NCI-H524 treated with DMSO at 0.1 percent for 48 hours (cell line): ENCODE measurements at regions not wholly inside any gene's neighbourhood (a gene's known extent, or its start where the extent isn't known, plus 50 kb on each side); places are given as distances from the start of the nearest gene placed in this dataset.

Experiments
- DNase-seq: peaks from one replicate; lab custom pipeline; 2025; lab: John Stamatoyannopoulos, UW

DNA sequence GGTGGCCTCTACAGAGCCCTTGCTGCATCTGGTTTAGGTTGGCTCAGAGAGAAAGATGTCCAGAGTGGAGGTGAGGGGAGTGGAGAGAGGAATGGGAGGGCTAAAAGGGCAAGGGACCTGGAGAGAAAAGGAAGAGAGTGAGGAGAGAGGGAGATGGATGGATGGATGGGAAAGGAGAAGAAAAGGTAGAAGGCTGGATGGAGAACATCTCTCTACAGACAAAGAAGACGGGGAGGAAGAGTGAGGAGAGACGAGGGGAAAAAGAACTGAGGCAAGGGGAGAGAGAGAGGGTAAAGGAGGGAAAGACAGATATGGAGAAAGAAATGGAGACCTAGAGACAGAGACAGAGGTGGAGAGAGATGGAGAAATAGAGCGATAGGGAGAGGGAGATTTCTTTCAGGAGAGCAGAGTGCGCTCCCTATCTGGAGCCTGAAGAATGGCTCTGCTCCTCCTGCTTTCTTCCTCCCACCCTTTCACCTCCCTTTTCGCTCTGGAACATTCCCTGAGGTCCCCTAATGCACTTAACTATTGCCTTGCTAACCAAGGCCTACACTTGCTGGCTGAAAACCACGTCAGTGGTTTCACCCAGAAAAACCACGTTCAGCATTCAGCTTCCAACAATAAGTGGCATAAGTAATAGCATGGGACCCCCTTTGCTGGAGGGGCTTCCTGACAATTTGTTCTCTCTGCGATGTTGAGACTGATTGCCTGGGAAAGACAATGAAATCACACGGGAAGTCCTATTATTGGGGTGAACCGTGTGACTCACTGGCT, 286.3 kb downstream of the CDH26 start:
- no peak for DNase-seq

- DNase-seq: no peak
Measured at GRCh38 chr20:60246751-60247150, 288.5 kb downstream of the CDH26 start.

GRCh38 chr20:60249436-60249835, 291.2 kb downstream of the CDH26 start:
- no peak for DNase-seq

DNA sequence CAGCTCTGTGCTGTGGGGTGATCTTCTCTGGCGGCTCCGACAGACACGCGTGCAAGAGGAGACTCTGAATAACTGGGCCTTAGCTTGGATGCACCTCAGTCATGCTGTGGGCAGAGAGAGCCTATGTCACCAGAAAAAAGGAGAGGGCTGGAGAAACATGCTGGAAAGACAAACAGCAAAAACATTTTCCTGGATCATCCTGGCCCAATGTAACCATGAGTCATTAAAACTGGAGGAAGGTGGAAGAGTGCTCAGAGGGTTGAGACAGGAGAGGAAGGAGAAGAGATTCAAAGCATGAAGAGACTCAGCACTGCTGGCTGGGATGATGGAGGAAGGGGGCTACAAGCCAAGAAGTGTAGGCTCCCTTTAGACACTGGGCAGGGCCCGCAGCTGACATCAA, 292.0 kb downstream of the CDH26 start:
- no peak for DNase-seq

GRCh38 chr20:60252866-60253265, 294.6 kb downstream of the CDH26 start:
- DNase-seq: no peak

DNA sequence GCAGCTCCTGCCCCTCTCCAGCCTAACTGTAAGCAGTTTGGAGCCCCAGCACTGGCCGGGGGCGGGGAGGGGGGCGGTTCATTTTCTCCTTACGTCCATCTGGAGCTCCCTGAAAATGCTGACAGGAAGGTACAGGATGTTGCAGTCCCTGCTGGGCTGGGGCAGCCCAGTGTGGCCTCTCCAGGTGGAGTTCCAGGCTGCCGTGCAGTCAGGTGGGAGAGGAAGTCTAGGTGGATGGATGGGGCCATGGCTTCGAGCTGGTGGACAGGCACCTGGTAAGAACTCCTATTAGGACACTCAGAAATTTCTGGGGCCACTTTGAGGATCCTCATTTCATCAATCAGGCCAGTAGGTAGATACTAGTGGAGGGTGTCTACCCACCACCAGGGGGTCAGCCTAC, 295.2 kb downstream of the CDH26 start:
- no peak for DNase-seq

- DNase-seq: no peak
Measured at GRCh38 chr20:60254901-60255411, 296.7 kb downstream of the CDH26 start.

- no peak for DNase-seq
Measured at GRCh38 chr20:60255415-60255814, 297.2 kb downstream of the CDH26 start.

- no peak for DNase-seq
Measured at GRCh38 chr20:60255866-60256265, 297.6 kb downstream of the CDH26 start.

DNA sequence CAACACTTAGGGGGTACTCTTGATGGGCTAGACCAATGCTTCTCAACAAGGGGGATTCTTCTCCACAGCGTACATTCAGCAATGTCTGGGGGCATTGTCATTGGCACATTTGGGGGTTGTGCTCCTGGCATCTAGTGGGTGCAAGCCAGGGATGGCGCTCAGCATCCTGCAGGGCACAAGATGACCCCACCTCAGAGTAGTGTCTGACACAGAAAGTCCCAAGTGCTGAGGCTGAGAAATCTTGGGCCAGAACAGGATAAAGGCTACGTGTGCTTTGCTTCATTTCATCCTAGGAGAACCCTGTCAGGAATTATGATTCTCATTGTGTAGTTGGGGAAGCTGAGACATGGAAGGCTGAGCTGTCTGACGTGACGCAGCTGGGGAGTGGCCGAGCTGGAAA, 298.6 kb downstream of the CDH26 start:
- DNase-seq: no peak

DNA sequence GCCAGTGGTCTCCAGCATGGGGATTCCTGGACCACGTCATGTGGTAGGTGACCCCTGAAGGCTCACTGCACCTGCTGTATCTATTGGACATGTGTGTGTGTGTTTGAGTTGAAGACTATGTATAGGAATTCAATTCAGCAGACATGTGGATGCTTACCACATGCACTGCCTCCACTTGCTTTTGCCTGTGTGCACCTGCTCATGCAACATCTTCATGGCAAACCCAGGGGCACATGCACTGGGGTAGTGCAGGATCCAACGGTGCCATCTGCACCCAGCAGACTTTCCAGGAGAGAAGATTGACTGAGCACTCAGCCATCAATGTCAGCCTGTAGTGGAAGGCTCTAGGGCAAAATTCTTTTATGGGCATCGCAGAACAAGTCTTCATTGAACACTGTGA, 299.4 kb downstream of the CDH26 start:
- no peak for DNase-seq

GRCh38 chr20:60258255-60258863, 300.1 kb downstream of the CDH26 start:
- no peak for DNase-seq

- DNase-seq: no peak
Measured at GRCh38 chr20:60261333-60261732, 303.1 kb downstream of the CDH26 start.

DNA sequence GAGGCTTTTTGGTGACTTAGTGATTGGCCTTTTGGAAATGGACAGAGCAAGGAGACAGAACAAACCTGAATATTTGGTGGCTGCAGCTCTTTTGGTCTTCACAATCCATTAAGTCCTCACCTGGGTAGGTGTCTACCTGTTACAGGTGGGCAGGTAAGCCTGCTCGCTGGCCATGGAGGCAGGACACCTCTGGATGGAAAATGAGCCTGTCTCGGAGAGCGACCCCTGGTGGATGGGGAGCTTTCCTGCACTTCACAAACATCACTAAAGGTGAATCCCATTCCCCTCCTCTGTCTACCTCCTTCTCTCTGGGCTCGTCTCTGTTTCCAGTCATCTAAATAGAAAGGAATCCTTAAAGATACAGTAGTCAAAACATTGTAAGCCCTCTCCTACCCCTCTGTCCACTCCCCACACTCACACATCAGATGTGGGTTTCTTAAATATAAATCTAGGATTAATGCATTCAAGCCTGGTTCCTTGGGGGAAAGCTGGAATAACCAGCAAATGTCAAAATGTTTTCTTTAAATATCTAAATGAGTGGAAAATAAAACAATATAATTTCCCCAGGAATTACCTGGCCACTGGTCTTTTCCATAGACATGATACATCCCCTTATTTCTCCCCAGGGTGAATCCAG, 304.9 kb downstream of the CDH26 start:
- DNase-seq: no peak

DNA sequence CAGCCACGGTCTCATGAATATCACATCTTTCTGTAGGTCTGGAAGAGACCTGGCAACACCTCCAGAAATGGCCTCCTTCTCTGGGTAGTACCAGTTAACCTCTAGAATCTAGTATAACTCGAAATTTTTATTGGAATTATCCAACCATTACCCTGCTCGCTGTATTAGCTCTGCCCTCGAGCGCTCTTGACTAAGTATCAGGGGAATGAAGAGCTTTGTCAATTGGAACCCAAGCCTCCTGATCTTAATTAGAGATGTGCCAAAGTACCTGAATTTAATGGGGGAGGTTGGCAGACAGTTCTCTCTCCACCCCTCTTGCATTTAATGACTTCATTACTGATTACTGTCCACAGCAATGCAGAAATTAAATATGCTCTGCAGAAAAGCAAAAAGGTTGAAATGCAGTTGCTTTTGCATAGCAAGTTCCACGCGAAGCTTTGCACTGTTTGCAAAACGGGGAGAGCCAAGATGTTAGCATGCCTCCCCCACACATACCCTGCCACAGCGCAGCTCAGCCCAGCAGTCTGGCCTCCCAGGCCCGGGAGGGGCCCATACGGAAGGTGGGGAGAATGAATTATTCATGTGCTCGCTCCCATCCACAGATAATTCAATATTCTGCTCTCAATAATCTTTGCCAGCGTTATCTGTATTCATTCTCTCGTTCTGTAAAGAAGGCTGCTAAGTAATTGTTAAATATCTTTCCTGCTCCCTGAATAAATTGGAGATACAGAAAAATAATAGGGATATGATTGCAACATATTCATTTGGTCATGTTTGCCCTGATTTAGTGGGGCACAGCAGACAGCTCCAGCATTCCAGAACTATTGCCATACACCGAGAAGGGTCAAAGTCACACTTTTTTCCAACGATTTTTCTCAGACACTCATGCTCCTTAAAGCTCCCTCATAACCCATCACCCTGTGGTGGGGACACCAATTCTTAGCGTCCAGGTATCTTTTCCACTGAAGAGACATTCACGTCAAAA, 305.8 kb downstream of the CDH26 start:
- no peak for DNase-seq

GRCh38 chr20:60266177-60266823, 308.1 kb downstream of the CDH26 start:
- DNase-seq: no peak

DNA sequence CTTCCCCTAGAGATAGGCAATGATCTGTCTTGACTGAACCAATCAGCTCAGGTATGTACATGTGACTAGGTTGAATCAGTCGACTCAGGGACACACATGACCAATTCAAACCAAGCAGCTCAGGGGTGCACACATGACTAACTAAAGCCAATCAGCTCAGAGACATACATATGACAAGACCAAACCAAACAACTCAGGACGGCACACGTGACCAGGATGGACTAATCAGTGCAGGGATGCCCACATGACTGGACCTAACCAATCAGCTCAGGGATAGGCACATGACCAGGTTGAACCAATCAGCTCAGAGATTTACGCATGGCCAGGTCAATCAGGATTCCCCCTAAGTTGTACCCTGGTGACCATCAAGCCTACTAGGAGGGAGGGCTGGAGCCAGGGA, 310.3 kb downstream of the CDH26 start:
- DNase-seq: no peak

DNA sequence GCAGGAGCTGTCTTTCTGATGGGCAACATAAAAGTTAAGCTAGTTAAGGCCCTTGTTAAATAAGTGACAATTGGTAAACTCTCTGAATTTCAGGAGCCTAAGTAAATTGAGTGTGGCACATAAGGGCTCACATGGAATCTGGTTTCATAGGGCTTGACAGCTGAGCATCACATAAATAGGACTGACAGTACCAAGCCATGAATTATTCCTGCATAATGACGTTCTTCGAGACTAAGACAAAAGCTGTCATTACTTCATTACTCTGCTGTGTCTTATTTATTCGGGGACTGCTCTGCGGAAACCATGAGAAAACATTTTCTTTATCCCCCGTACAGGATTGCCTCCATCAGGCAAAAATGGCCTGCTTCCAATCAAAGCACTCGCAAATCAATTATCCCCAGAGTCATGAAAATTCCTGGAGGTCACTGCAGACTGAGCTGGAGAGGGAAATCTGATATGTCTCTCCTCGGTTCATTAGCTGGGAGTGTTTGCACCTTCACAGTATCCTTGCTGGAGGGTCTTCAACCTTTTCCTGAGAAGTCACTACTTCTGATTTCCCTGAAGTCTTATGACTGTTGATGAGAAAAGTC, 311.4 kb downstream of the CDH26 start:
- no peak for DNase-seq

DNA sequence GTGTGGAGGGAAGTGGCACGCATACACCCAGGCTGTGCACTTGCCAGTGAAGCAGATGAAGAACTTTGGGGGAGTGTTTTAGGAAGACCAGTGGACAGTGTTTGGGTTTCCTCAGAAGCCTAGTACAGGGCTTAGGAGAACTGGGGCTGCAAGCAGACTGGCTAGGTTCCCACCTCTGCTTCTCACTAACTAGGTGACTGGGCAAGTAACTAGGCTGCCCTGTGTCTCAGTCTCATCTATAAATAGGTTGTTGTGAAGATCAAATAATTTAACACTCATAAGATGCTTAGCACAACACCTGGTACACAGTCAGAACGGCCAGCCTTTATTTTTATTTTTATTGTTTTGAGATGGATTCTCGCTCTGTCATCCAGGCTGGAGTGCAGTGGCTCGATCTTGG, 312.1 kb downstream of the CDH26 start:
- DNase-seq: no peak

DNA sequence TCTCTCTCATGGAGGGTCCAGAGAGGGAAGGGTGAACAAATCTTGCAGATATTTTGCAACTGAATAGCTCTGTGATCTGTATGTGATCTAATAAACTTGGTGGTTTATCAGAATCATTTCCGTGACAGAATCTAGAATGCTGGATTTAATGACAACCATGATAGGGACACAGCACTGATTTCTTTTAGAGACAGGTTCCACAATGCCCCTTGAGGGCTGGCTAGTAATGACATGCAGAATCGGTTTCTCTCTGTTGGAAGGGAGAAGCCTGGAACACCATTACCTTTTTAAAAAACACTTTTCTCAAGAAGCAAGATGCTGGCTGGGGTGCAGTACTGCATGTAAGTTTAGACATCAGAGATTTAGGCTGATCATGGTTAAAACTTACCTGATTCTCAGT, 313.4 kb downstream of the CDH26 start:
- no peak for DNase-seq

- no peak for DNase-seq
Measured at GRCh38 chr20:60272790-60273189, 314.6 kb downstream of the CDH26 start.
